ENCODE measurements at regions not wholly inside any gene's neighbourhood (a gene's known extent, or its start where the extent isn't known, plus 50 kb on each side); places are given as distances from the start of the nearest gene placed in this dataset.

- DNase-seq = no peak
- intact Hi-C loops (cut with micrococcal nuclease) = no loop called here
- Mint-ChIP-seq H3K36me3 (ENCODE audit: low read depth) (no peaks in the 10 kb centered on the region), H3K4me1 (peaks cover 75% of the 10 kb centered on the region), H3K27ac (peak overlapping the region; percentile 66), H3K27me3 (no peaks in the 10 kb centered on the region), H3K4me3 (no peak overlapping the region), H3K9me3 (no peaks in the 10 kb centered on the region)
- ATAC-seq (ENCODE audit: low read depth) = no peak
- no peak for TF ChIP-seq CTCF (IDR thresholded peaks at IDR 0.05)
- POLR2A ChIA-PET = interaction anchor here (0.7 to 13.1 kb wide), 5 partner anchors 100 to 175 kb away, joined by 3 to 289 read pairs (median 7); partner anchors contain the start of gene ITGA4
- CTCF ChIA-PET = interaction anchor here (1.1 to 13.1 kb wide), 3 partner anchors 147 to 330 kb away, joined by 3 to 178 read pairs (median 7); partner anchors contain the start of gene ITGA4
Measured at GRCh38 chr2:181310967-181311366, 146.2 kb upstream of the ITGA4 start.

GRCh38 chr2:181311837-181312236, 145.3 kb upstream of the ITGA4 start:
- Mint-ChIP-seq H3K27me3 (no peaks in the 10 kb centered on the region), H3K4me3 (peak overlapping the region; percentile 53), H3K4me1 (peaks cover 66% of the 10 kb centered on the region), H3K36me3 (ENCODE audit: low read depth) (no peaks in the 10 kb centered on the region), H3K9me3 (no peaks in the 10 kb centered on the region), H3K27ac (peak overlapping the region; percentile 90)
- intact Hi-C loops (cut with micrococcal nuclease) = loop anchor here (1.0 to 2.0 kb wide), 4 partner anchors 22 to 107 kb away; no protein-coding TSS in a partner anchor
- TF ChIP-seq CTCF (IDR thresholded peaks at IDR 0.05) = no peak
- peak; percentile 53 for ATAC-seq (ENCODE audit: low read depth)
- ChIA-PET CTCF (interaction anchor here (1.1 to 13.1 kb wide), 6 partner anchors 8 to 154 kb away, joined by 3 to 178 read pairs (median 6); partner anchors contain the start of gene ITGA4), POLR2A (interaction anchor here (0.7 to 13.1 kb wide), 10 partner anchors 8 to 172 kb away, joined by 3 to 289 read pairs (median 6); partner anchors contain the start of gene ITGA4)
- DNase-seq = no peak

GRCh38 chr2:181312515-181312927, 144.7 kb upstream of the ITGA4 start:
- ATAC-seq (ENCODE audit: low read depth) = peak; percentile 64
- H3K27me3 Mint-ChIP-seq = no peaks in the 10 kb centered on the region
- ChIA-PET POLR2A (interaction anchor here (1.0 to 13.1 kb wide), 8 partner anchors 8 to 144 kb away, joined by 3 to 289 read pairs (median 6); partner anchors contain the start of gene ITGA4), CTCF (interaction anchor here (1.1 to 13.1 kb wide), 6 partner anchors 8 to 154 kb away, joined by 3 to 178 read pairs (median 6); partner anchors contain the start of gene ITGA4)
- no peak for TF ChIP-seq CTCF (IDR thresholded peaks at IDR 0.05)
- intact Hi-C loops (cut with micrococcal nuclease) = loop anchor here (1.0 to 2.0 kb wide), 4 partner anchors 22 to 107 kb away; no protein-coding TSS in a partner anchor
- no peaks in the 10 kb centered on the region for H3K9me3 Mint-ChIP-seq
- H3K4me1 Mint-ChIP-seq = peaks cover 60% of the 10 kb centered on the region
- H3K36me3 Mint-ChIP-seq (ENCODE audit: low read depth) = no peaks in the 10 kb centered on the region
- no peak for DNase-seq
- peak overlapping the region; percentile 90 for H3K27ac Mint-ChIP-seq
- H3K4me3 Mint-ChIP-seq = peak overlapping the region; percentile 53

GRCh38 chr2:181313845-181314244, 143.3 kb upstream of the ITGA4 start:
- ChIA-PET POLR2A (interaction anchor here (0.6 to 13.1 kb wide), 6 partner anchors 10 to 333 kb away, joined by 3 to 289 read pairs (median 6); partner anchors contain the start of genes ITGA4 and UBE2E3), CTCF (interaction anchor here (3.3 kb wide), 1 partner anchor 10 kb away, joined by 19 read pairs; no protein-coding TSS in a partner anchor)
- DNase-seq (no peak), ATAC-seq (ENCODE audit: low read depth) (no peak)
- Mint-ChIP-seq H3K9me3 (no peaks in the 10 kb centered on the region), H3K4me3 (no peak overlapping the region), H3K36me3 (ENCODE audit: low read depth) (no peaks in the 10 kb centered on the region), H3K27ac (peak overlapping the region; percentile 90), H3K27me3 (no peaks in the 10 kb centered on the region), H3K4me1 (peaks cover 47% of the 10 kb centered on the region)
- TF ChIP-seq CTCF (IDR thresholded peaks at IDR 0.05) = no peak
- intact Hi-C loops (cut with micrococcal nuclease) = loop anchor here (2.0 kb wide), 2 partner anchors 35 to 97 kb away; no protein-coding TSS in a partner anchor

- ATAC-seq (ENCODE audit: low read depth) (no peak), DNase-seq (no peak)
- Mint-ChIP-seq H3K9me3 (no peaks in the 10 kb centered on the region), H3K4me3 (no peak overlapping the region), H3K4me1 (peaks cover 43% of the 10 kb centered on the region), H3K36me3 (ENCODE audit: low read depth) (no peaks in the 10 kb centered on the region), H3K27ac (peak overlapping the region; percentile 90), H3K27me3 (no peaks in the 10 kb centered on the region)
- ChIA-PET POLR2A (interaction anchor here (0.6 to 13.1 kb wide), 5 partner anchors 10 to 334 kb away, joined by 3 to 289 read pairs (median 6); partner anchors contain the start of genes ITGA4 and UBE2E3), CTCF (interaction anchor here (3.3 kb wide), 1 partner anchor 10 kb away, joined by 19 read pairs; no protein-coding TSS in a partner anchor)
- no peak for TF ChIP-seq CTCF (IDR thresholded peaks at IDR 0.05)
- intact Hi-C loops (cut with micrococcal nuclease) = no loop called here
Measured at GRCh38 chr2:181314551-181314950, 142.6 kb upstream of the ITGA4 start.
